Stimulated activated CD4-positive, alpha-beta T cell treated with anti-CD3 and anti-CD28 coated beads, Interleukin-12 subunit alpha, Interleukin-12 subunit beta, amount 100 ng/mL, for 24 hours (primary cell): ENCODE measurements at regions not wholly inside any gene's neighbourhood (a gene's known extent, or its start where the extent isn't known, plus 50 kb on each side); places are given as distances from the start of the nearest gene placed in this dataset.

Experiments used
- DNase-seq, 2 experiments: peaks; one replicate each; pipeline ENCODE4 v3.0.0-alpha.2; 2020; ENCODE audit warnings: low read depth in 2 of 2

GRCh38 chr13:95497381-95497807, 55.1 kb upstream of the CLDN10 start:
- no peak for DNase-seq

- DNase-seq: no peak
Observed at GRCh38 chr13:95498886-95499285, 53.6 kb upstream of the CLDN10 start.

DNA sequence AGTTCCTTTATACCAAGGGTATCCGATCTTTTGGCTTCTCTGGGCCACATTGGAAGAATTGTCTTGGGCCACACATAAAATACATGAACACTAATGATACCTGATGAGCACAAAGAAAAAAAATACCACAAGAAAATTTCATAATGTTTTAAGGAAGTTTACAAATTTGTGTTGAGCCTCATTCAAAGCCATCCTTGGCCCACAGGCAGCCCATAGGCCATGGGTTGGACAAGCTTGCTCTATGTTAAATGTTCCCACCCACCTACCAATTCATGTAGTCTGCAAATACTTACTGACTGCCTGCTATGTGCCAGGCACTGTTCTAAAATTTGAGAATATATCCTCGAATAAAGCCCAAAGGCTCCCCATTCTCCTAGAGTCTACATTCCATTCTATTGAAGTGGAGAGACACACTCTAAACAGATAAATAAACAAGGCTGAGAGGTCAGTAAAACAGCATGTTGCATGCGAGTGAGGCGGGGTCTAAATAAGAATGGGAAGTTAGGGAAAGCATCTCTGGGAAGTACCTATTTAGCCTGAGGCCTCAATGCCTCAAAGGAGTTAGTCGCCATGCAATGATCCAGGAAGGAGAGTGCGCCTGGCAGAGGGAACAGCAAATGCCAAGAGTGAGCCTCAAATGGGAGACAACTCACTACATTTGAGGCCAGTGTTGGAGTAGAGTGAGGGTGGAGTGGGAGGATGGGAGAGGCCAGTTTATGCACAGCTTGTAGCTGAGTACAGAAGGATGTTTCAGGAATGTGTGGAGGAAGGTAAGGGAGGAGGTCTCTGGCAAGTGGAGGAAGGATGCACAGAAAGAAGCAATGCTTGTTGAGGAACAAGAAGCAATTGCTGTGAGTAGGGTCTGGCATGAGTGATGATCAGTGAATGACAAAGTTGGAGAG, 52.5 kb upstream of the CLDN10 start:
- no peak for DNase-seq

DNA sequence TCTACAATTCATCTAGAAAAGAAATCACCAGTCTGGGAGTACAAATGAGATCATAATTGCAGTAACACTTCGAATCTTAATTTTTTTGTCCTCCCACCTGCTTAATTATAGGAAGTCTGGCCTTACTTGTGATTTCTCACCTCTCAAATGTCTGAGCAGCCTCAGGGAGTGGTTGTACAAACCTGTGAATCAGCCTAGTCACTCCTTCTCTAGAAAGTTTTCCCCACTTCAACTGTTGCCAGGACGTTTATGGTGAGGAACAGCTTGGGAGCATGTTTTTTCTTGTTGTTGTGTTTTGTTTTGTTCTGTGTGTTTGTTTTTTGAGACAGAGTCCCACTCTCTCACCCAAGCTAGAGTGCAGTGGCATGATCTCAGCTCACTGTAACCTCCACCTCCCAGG, 50.3 kb upstream of the CLDN10 start:
- DNase-seq: no peak
